DOHH2 (cell line): ENCODE measurements at regions not wholly inside any gene's neighbourhood (a gene's known extent, or its start where the extent isn't known, plus 50 kb on each side); places are given as distances from the start of the nearest gene placed in this dataset.

Source experiments
- CTCF ChIP-seq: fragments of 200-600 bp; sonication (generic); IDR thresholded peaks from one replicate; pipeline ENCODE4 v1.5.1; 2014; ENCODE audit warnings: antibody characterized with exemption, mild to moderate bottlenecking, low read depth, low read length; ENCODE audit not compliant: poor library complexity, severe bottlenecking
- EZH2phosphoT487 ChIP-seq: fragments of 200-600 bp; sonication (generic); IDR thresholded peaks from 2 replicates; pipeline ENCODE4 v1.6.1; 2017; ENCODE audit warnings: borderline replicate concordance, mild to moderate bottlenecking, antibody characterized with exemption, low read length, moderate library complexity, mixed read lengths

- TF ChIP-seq CTCF: no peak
- TF ChIP-seq EZH2phosphoT487: no peak
Observed at GRCh38 chr2:184359379-184359778, 238.9 kb upstream of the ZNF804A start.
